Glutamatergic neuron (in vitro differentiated cells): ENCODE measurements at regions not wholly inside any gene's neighbourhood (a gene's known extent, or its start where the extent isn't known, plus 50 kb on each side); places are given as distances from the start of the nearest gene placed in this dataset.

ENCODE experiments used
- DNase-seq: peaks from one replicate; pipeline ENCODE4 v3.0.0; 2022
- H3K27ac Mint-ChIP-seq: one replicate; pipeline ENCODE4 v1.8.0; 2020; ENCODE audit warnings: mild to moderate bottlenecking, mixed read lengths, inconsistent platforms; ENCODE audit not compliant: unreplicated experiment
- H3K27me3 Mint-ChIP-seq: one replicate; pipeline ENCODE4 v1.8.0; 2020; ENCODE audit warnings: mild to moderate bottlenecking, moderate library complexity, mixed read lengths, inconsistent platforms; ENCODE audit not compliant: unreplicated experiment
- H3K36me3 Mint-ChIP-seq: one replicate; pipeline ENCODE4 v1.8.0; 2020; ENCODE audit warnings: mild to moderate bottlenecking, mixed read lengths, inconsistent platforms; ENCODE audit not compliant: unreplicated experiment
- H3K4me1 Mint-ChIP-seq: one replicate; pipeline ENCODE4 v1.8.0; 2020; ENCODE audit warnings: mild to moderate bottlenecking, low read depth, mixed read lengths, inconsistent platforms; ENCODE audit not compliant: unreplicated experiment
- H3K4me3 Mint-ChIP-seq: one replicate; pipeline ENCODE4 v1.8.0; 2020; ENCODE audit warnings: mild to moderate bottlenecking, mixed read lengths, inconsistent platforms; ENCODE audit not compliant: unreplicated experiment
- H3K9me3 Mint-ChIP-seq: one replicate; pipeline ENCODE4 v1.8.0; 2020; ENCODE audit warnings: mild to moderate bottlenecking, moderate library complexity, mixed read lengths, inconsistent platforms; ENCODE audit not compliant: unreplicated experiment
- CTCF ChIP-seq: fragments of 200-600 bp; sonication (generic); IDR thresholded peaks from one replicate; pipeline ENCODE4 v1.5.0; 2021; ENCODE audit not compliant: partially characterized antibody, unreplicated experiment

- H3K9me3 Mint-ChIP-seq = peaks cover 5% of the 10 kb centered on the region
- H3K4me1 Mint-ChIP-seq = no peaks in the 10 kb centered on the region
- H3K27ac Mint-ChIP-seq = no peak overlapping the region
- no peaks in the 10 kb centered on the region for H3K36me3 Mint-ChIP-seq
- no peak overlapping the region for H3K4me3 Mint-ChIP-seq
- TF ChIP-seq CTCF = no peak
- peaks cover 1% of the 10 kb centered on the region for H3K27me3 Mint-ChIP-seq
- no peak for DNase-seq
Measured at GRCh38 chr5:167992868-167993267, 298.6 kb upstream of the WWC1 start.

- Mint-ChIP-seq H3K4me1 (no peaks in the 10 kb centered on the region), H3K36me3 (no peaks in the 10 kb centered on the region), H3K4me3 (no peak overlapping the region), H3K27me3 (no peaks in the 10 kb centered on the region), H3K9me3 (peaks cover 5% of the 10 kb centered on the region), H3K27ac (no peak overlapping the region)
- no peak for DNase-seq
- no peak for TF ChIP-seq CTCF
Measured at GRCh38 chr5:167993771-167994170, 297.7 kb upstream of the WWC1 start.

GRCh38 chr5:167995844-167996425, 295.5 kb upstream of the WWC1 start:
- no peak overlapping the region for H3K4me3 Mint-ChIP-seq
- H3K27me3 Mint-ChIP-seq = no peaks in the 10 kb centered on the region
- H3K36me3 Mint-ChIP-seq = no peaks in the 10 kb centered on the region
- peaks cover 5% of the 10 kb centered on the region for H3K9me3 Mint-ChIP-seq
- no peak for DNase-seq
- TF ChIP-seq CTCF = no peak
- no peaks in the 10 kb centered on the region for H3K4me1 Mint-ChIP-seq
- H3K27ac Mint-ChIP-seq = no peak overlapping the region

GRCh38 chr5:167998148-167998767, 293.2 kb upstream of the WWC1 start:
- no peak overlapping the region for H3K4me3 Mint-ChIP-seq
- no peak for TF ChIP-seq CTCF
- H3K36me3 Mint-ChIP-seq = no peaks in the 10 kb centered on the region
- H3K4me1 Mint-ChIP-seq = peaks cover 11% of the 10 kb centered on the region
- DNase-seq = no peak
- H3K27ac Mint-ChIP-seq = no peak overlapping the region
- no peaks in the 10 kb centered on the region for H3K27me3 Mint-ChIP-seq
- H3K9me3 Mint-ChIP-seq = peaks cover 5% of the 10 kb centered on the region

- no peak for TF ChIP-seq CTCF
- no peak overlapping the region for H3K27ac Mint-ChIP-seq
- H3K36me3 Mint-ChIP-seq = no peaks in the 10 kb centered on the region
- H3K9me3 Mint-ChIP-seq = peaks cover 5% of the 10 kb centered on the region
- no peak overlapping the region for H3K4me3 Mint-ChIP-seq
- peaks cover 11% of the 10 kb centered on the region for H3K4me1 Mint-ChIP-seq
- no peaks in the 10 kb centered on the region for H3K27me3 Mint-ChIP-seq
- no peak for DNase-seq
Measured at GRCh38 chr5:167999182-167999581, 292.3 kb upstream of the WWC1 start.
